Umbilical cord (tissue), 1 donor: ENCODE measurements at regions not wholly inside any gene's neighbourhood (a gene's known extent, or its start where the extent isn't known, plus 50 kb on each side); places are given as distances from the start of the nearest gene placed in this dataset.

Experiments used
- DNase-seq: peaks from one replicate; pipeline ENCODE4 v3.0.0-alpha.2; 2015; ENCODE audit warnings: low spot score

GRCh38 chr17:71938340-71939010 is 182.3 kb upstream of the SOX9 start:
- DNase-seq, result peak; percentile 12

GRCh38 chr17:71941920-71942319 is 178.9 kb upstream of the SOX9 start:
- DNase-seq, result no peak

GRCh38 chr17:71942626-71943025 is 178.2 kb upstream of the SOX9 start:
- peak; percentile 39 for DNase-seq

GRCh38 chr17:71948703-71949422 is 172.0 kb upstream of the SOX9 start:
- no peak for DNase-seq

- no peak for DNase-seq
Measured at GRCh38 chr17:71959154-71959553, 161.7 kb upstream of the SOX9 start.

- DNase-seq, result no peak
Measured at GRCh38 chr17:71963351-71963750, 157.5 kb upstream of the SOX9 start.

- no peak for DNase-seq
Measured at GRCh38 chr17:71963791-71964190, 157.0 kb upstream of the SOX9 start.

GRCh38 chr17:71964559-71964958 is 156.3 kb upstream of the SOX9 start:
- peak; percentile 44 for DNase-seq

- DNase-seq, result no peak
Measured at GRCh38 chr17:71966055-71966454, 154.8 kb upstream of the SOX9 start.

- DNase-seq, result no peak
Measured at GRCh38 chr17:71966459-71967313, 154.1 kb upstream of the SOX9 start.

- no peak for DNase-seq
Measured at GRCh38 chr17:71969500-71969899, 151.3 kb upstream of the SOX9 start.

GRCh38 chr17:71970312-71970711 is 150.5 kb upstream of the SOX9 start:
- DNase-seq, result no peak

GRCh38 chr17:71974051-71974450 is 146.8 kb upstream of the SOX9 start:
- no peak for DNase-seq

GRCh38 chr17:71975331-71975801 is 145.5 kb upstream of the SOX9 start:
- peak; percentile 94 for DNase-seq

- DNase-seq, result peak; percentile 97
Measured at GRCh38 chr17:71976011-71976649, 144.7 kb upstream of the SOX9 start.

- no peak for DNase-seq
Measured at GRCh38 chr17:71978435-71978834, 142.4 kb upstream of the SOX9 start.

GRCh38 chr17:71980171-71980570 is 140.6 kb upstream of the SOX9 start:
- DNase-seq, result no peak

GRCh38 chr17:71983828-71984227 is 137.0 kb upstream of the SOX9 start:
- no peak for DNase-seq

- peak; percentile 42 for DNase-seq
Measured at GRCh38 chr17:71985111-71986039, 135.4 kb upstream of the SOX9 start.

GRCh38 chr17:71986886-71987285 is 133.9 kb upstream of the SOX9 start:
- no peak for DNase-seq

GRCh38 chr17:71987634-71988033 is 133.2 kb upstream of the SOX9 start:
- no peak for DNase-seq
